ENCODE measurements at regions not wholly inside any gene's neighbourhood (a gene's known extent, or its start where the extent isn't known, plus 50 kb on each side); places are given as distances from the start of the nearest gene placed in this dataset.
A peak's percentile ranks its signal among the peaks of the same experiment; 100 is the strongest.

GRCh38 chr13:107202371-107203023 is 634.6 kb upstream of the ARGLU1 start:
- no TSS peak for BruUV-seq (replicated peaks)
- peaks cover 3% of the 10 kb centered on the region for H3K27me3 Mint-ChIP-seq (ENCODE audit: insufficient read depth, unreplicated experiment)
- Histone ChIP-seq H3K4me3 (ENCODE audit: low read depth, low read length) (no peak overlapping the region), H3K36me3 (ENCODE audit: control insufficient read depth, insufficient read depth, low read length) (no peaks in the 10 kb centered on the region), H3K27me3 (replicated peaks; ENCODE audit: control insufficient read depth, insufficient read depth, low read length) (0 out of 2 replicates have a peak, but pooled peaks cover 1% of the 10 kb centered on the region), H3K4me1 (no peaks in the 10 kb centered on the region), H3K9me3 (no peaks in the 10 kb centered on the region)
- no peaks in the 10 kb centered on the region for H3K9me3 Mint-ChIP-seq (ENCODE audit: unreplicated experiment)
- CTCF ChIA-PET = interaction anchor here (1.7 kb wide), 1 partner anchor 10 kb away, joined by 10 read pairs; no protein-coding TSS in a partner anchor
- POLR2A ChIA-PET = no interaction called here
- H3K36me3 Mint-ChIP-seq (ENCODE audit: insufficient read depth, unreplicated experiment) = no peaks in the 10 kb centered on the region
- intact Hi-C loops (cut with micrococcal nuclease; ENCODE audit: unreplicated experiment) = loop anchor here (10.0 kb wide), 1 partner anchor 1022 kb away; no protein-coding TSS in a partner anchor
- no peak for TF ChIP-seq CTCF (IDR thresholded peaks at IDR 0.05; ENCODE audit: insufficient read depth in 1 of 2, low read depth in 1 of 2, low read length in 1 of 2, severe bottlenecking in 1 of 2, unreplicated experiment in 1 of 2)
- no peak overlapping the region for H3K4me3 Mint-ChIP-seq (ENCODE audit: unreplicated experiment)
- no peak for DNase-seq
- no peak overlapping the region for H3K27ac Mint-ChIP-seq (ENCODE audit: unreplicated experiment)
- peaks cover 7% of the 10 kb centered on the region for H3K4me1 Mint-ChIP-seq (ENCODE audit: low read depth, unreplicated experiment)

GRCh38 chr13:107200491-107200890 is 632.6 kb upstream of the ARGLU1 start:
- ChIA-PET POLR2A (no interaction called here), CTCF (interaction anchor here (0.6 kb wide), 1 partner anchor 30 kb away, joined by 3 read pairs; no protein-coding TSS in a partner anchor)
- H3K36me3 ChIP-seq (ENCODE audit: control insufficient read depth, insufficient read depth, low read length) = no peaks in the 10 kb centered on the region
- peaks cover 7% of the 10 kb centered on the region for H3K4me1 Mint-ChIP-seq (ENCODE audit: low read depth, unreplicated experiment)
- no peak overlapping the region for H3K4me3 Mint-ChIP-seq (ENCODE audit: unreplicated experiment)
- intact Hi-C loops (cut with micrococcal nuclease; ENCODE audit: unreplicated experiment) = loop anchor here (10.0 kb wide), 1 partner anchor 1024 kb away; no protein-coding TSS in a partner anchor
- H3K9me3 Mint-ChIP-seq (ENCODE audit: unreplicated experiment) = peaks cover 5% of the 10 kb centered on the region
- no TSS peak for BruUV-seq (replicated peaks)
- peaks cover 3% of the 10 kb centered on the region for H3K27me3 Mint-ChIP-seq (ENCODE audit: insufficient read depth, unreplicated experiment)
- H3K4me3 ChIP-seq (ENCODE audit: low read depth, low read length) = no peak overlapping the region
- DNase-seq = no peak
- no peaks in the 10 kb centered on the region for H3K9me3 ChIP-seq
- no peak overlapping the region for H3K27ac Mint-ChIP-seq (ENCODE audit: unreplicated experiment)
- no peak for TF ChIP-seq CTCF (IDR thresholded peaks at IDR 0.05; ENCODE audit: insufficient read depth in 1 of 2, low read depth in 1 of 2, low read length in 1 of 2, severe bottlenecking in 1 of 2, unreplicated experiment in 1 of 2)
- H3K36me3 Mint-ChIP-seq (ENCODE audit: insufficient read depth, unreplicated experiment) = no peaks in the 10 kb centered on the region
- H3K27me3 ChIP-seq (replicated peaks; ENCODE audit: control insufficient read depth, insufficient read depth, low read length) = no peaks in the 10 kb centered on the region
- H3K4me1 ChIP-seq = no peaks in the 10 kb centered on the region

GRCh38 chr13:107192289-107192688 is 624.4 kb upstream of the ARGLU1 start:
- no peaks in the 10 kb centered on the region for H3K27me3 Mint-ChIP-seq (ENCODE audit: insufficient read depth, unreplicated experiment)
- no peak overlapping the region for H3K4me3 Mint-ChIP-seq (ENCODE audit: unreplicated experiment)
- H3K27me3 ChIP-seq (replicated peaks; ENCODE audit: control insufficient read depth, insufficient read depth, low read length) = no peaks in the 10 kb centered on the region
- TF ChIP-seq CTCF (IDR thresholded peaks at IDR 0.05; ENCODE audit: insufficient read depth in 1 of 2, low read depth in 1 of 2, low read length in 1 of 2, severe bottlenecking in 1 of 2, unreplicated experiment in 1 of 2) = no peak
- intact Hi-C loops (cut with micrococcal nuclease; ENCODE audit: unreplicated experiment) = no loop called here
- peak; percentile 51 to 76 for DNase-seq
- ChIA-PET POLR2A (no interaction called here), CTCF (interaction anchor here (2.5 kb wide), 1 partner anchor 11 kb away, joined by 10 read pairs; no protein-coding TSS in a partner anchor)
- H3K36me3 ChIP-seq (ENCODE audit: control insufficient read depth, insufficient read depth, low read length) = no peaks in the 10 kb centered on the region
- no peaks in the 10 kb centered on the region for H3K36me3 Mint-ChIP-seq (ENCODE audit: insufficient read depth, unreplicated experiment)
- H3K9me3 ChIP-seq = peaks cover 5% of the 10 kb centered on the region; the same call in 1 of the 2 replicates
- H3K27ac Mint-ChIP-seq (ENCODE audit: unreplicated experiment) = no peak overlapping the region
- no peak overlapping the region for H3K4me3 ChIP-seq (ENCODE audit: low read depth, low read length)
- peaks cover 14% of the 10 kb centered on the region for H3K4me1 ChIP-seq
- H3K4me1 Mint-ChIP-seq (ENCODE audit: low read depth, unreplicated experiment) = peaks cover 7% of the 10 kb centered on the region
- BruUV-seq (replicated peaks) = no TSS peak
- peaks cover 29% of the 10 kb centered on the region for H3K9me3 Mint-ChIP-seq (ENCODE audit: unreplicated experiment)
